ENCODE measurements at regions not wholly inside any gene's neighbourhood (a gene's known extent, or its start where the extent isn't known, plus 50 kb on each side); places are given as distances from the start of the nearest gene placed in this dataset.

- Histone ChIP-seq H3K27me3 (ENCODE audit: control insufficient read depth, insufficient read depth, low read length) (no peaks in the 10 kb centered on the region), H3K27ac (ENCODE audit: low read depth, low read length) (no peak overlapping the region), H3K9me3 (ENCODE audit: control insufficient read depth, insufficient read depth, low read length) (peaks cover 26% of the 10 kb centered on the region), H3K4me3 (ENCODE audit: low read depth, low read length) (no peak overlapping the region)
- no peak for TF ChIP-seq CTCF (IDR thresholded peaks at IDR 0.05; ENCODE audit: low read depth, low read length)
- POLR2A ChIA-PET: no interaction called here
- no peak for DNase-seq (ENCODE audit: low read depth, low spot score)
- CTCF ChIA-PET: no interaction called here
Measured at GRCh38 chr14:98510392-98510791, 761.6 kb downstream of the BCL11B start.

DNA sequence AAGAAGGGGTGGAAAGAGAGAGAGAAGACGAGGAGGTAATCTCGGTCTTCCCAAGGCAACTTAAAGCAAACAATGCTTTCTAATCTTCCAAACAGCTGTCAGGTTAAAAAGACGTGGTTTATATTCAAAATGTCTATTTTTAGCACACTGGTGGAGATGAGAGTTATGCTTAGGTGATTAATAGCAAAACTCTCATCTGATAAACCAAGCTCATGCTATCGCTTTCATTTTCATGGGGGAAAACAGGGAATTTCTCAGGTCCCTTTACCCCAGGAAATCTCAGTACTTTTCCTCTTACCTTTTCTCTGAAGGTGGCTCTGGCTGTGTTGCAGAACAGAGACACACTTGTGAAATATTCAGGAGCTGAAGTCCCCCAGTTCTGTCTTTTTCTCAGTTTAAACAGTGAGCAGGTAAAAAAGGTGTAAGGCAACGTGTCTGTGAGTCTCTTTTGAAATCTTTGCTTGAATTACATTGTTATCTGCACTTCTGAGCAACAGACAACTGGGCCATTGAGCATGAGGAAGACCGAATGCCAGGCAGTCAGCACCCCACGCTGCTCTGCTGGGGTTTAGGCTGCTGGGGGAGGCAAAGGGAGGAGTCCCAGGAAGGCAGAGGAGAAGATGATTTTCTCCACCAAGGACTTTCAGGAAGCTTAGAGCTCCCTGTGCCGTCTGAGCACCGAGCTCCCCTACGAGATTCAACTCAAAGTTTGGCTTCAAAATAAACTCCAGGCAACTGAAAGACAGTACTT is 759.3 kb downstream of the BCL11B start:
- H3K9me3 ChIP-seq (ENCODE audit: control insufficient read depth, insufficient read depth, low read length): peaks cover 29% of the 10 kb centered on the region
- ChIA-PET POLR2A (no interaction called here), CTCF (no interaction called here)
- DNase-seq (ENCODE audit: low read depth, low spot score): no peak
- no peak for TF ChIP-seq CTCF (IDR thresholded peaks at IDR 0.05; ENCODE audit: low read depth, low read length)
- no peak overlapping the region for H3K27ac ChIP-seq (ENCODE audit: low read depth, low read length)
- H3K27me3 ChIP-seq (ENCODE audit: control insufficient read depth, insufficient read depth, low read length): no peaks in the 10 kb centered on the region
- no peak overlapping the region for H3K4me3 ChIP-seq (ENCODE audit: low read depth, low read length)

GRCh38 chr14:98513558-98513957 is 758.4 kb downstream of the BCL11B start:
- Histone ChIP-seq H3K27ac (ENCODE audit: low read depth, low read length) (no peak overlapping the region), H3K9me3 (ENCODE audit: control insufficient read depth, insufficient read depth, low read length) (peaks cover 30% of the 10 kb centered on the region), H3K27me3 (ENCODE audit: control insufficient read depth, insufficient read depth, low read length) (no peaks in the 10 kb centered on the region), H3K4me3 (ENCODE audit: low read depth, low read length) (no peak overlapping the region)
- ChIA-PET CTCF (no interaction called here), POLR2A (no interaction called here)
- no peak for TF ChIP-seq CTCF (IDR thresholded peaks at IDR 0.05; ENCODE audit: low read depth, low read length)
- no peak for DNase-seq (ENCODE audit: low read depth, low spot score)

DNA sequence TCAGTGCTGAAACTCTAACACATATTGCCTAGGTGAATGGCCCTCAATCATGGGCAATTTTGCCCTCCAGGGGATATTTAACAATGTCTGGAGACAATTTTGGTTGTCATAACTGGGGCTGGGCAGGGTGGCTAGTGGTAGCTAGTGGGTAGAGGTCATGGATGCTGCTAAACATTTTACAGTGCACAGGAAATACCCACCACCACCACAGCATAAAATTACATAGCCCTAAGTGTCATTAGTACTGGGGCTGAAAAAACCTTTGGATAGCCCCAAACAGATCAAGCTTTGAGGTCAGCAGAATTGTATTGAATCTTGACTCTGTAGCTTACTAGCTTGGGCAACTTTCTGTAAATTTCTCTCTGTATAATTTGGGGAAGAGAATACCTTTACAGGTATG is 758.0 kb downstream of the BCL11B start:
- peaks cover 30% of the 10 kb centered on the region for H3K9me3 ChIP-seq (ENCODE audit: control insufficient read depth, insufficient read depth, low read length)
- H3K4me3 ChIP-seq (ENCODE audit: low read depth, low read length): no peak overlapping the region
- POLR2A ChIA-PET: no interaction called here
- DNase-seq (ENCODE audit: low read depth, low spot score): no peak
- H3K27me3 ChIP-seq (ENCODE audit: control insufficient read depth, insufficient read depth, low read length): no peaks in the 10 kb centered on the region
- H3K27ac ChIP-seq (ENCODE audit: low read depth, low read length): no peak overlapping the region
- no peak for TF ChIP-seq CTCF (IDR thresholded peaks at IDR 0.05; ENCODE audit: low read depth, low read length)
- CTCF ChIA-PET: no interaction called here

DNA sequence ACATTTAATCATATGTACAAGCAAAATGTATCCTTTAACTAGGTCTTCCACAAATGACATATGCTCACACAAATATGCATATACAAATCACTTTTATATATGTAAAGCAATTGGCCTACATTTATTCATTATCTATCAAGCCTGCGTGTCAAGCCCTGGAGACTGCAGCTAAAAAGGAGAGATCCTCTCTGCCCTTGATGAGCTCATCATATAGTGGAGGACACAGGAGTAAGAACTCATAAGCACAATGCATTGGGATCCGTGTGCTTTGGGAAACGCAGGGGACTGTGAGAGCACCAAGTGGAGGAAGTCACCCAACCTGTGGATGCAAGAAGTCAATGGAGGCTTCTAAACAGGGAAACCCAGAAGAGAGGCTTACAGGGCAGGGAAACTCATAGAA is 735.7 kb downstream of the BCL11B start:
- no peaks in the 10 kb centered on the region for H3K27me3 ChIP-seq (ENCODE audit: control insufficient read depth, insufficient read depth, low read length)
- no peak overlapping the region for H3K4me3 ChIP-seq (ENCODE audit: low read depth, low read length)
- DNase-seq (ENCODE audit: low read depth, low spot score): no peak
- no peak overlapping the region for H3K27ac ChIP-seq (ENCODE audit: low read depth, low read length)
- POLR2A ChIA-PET: no interaction called here
- TF ChIP-seq CTCF (IDR thresholded peaks at IDR 0.05; ENCODE audit: low read depth, low read length): no peak
- CTCF ChIA-PET: no interaction called here
- H3K9me3 ChIP-seq (ENCODE audit: control insufficient read depth, insufficient read depth, low read length): peaks cover 30% of the 10 kb centered on the region

Measured in AG04450 (cell line).